ENCODE measurements at regions not wholly inside any gene's neighbourhood (a gene's known extent, or its start where the extent isn't known, plus 50 kb on each side); places are given as distances from the start of the nearest gene placed in this dataset.

DNA sequence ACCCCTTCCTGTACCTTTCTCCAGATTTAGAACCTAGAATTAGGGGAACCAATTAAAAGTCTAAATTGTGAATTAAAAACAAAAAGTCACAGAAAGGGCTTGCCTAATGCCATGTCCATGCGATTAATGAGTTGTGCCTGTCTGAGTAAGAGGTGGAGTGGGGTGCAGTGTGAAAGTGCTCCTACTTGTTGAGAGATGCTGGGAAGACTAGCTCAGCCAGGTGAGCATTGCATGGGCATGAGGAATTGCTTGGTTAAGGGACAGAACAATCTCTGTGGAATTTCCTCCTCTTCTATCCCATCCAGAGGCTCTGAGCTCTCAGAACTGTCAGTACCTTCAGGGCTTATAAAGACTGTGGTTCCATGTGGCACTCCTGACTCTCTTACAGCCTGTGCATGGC is 159.0 kb upstream of the UBL3 start:
- TF ChIP-seq CTCF (IDR thresholded peaks at IDR 0.05) (no peak), EP300 (IDR thresholded peaks at IDR 0.05) (no peak), POLR2A (IDR thresholded peaks at IDR 0.05) (no peak)

Data from tibial nerve (tissue), 4 donors.